DMS114 treated with DMSO at 0.1 percent for 48 hours (cell line): ENCODE measurements at regions not wholly inside any gene's neighbourhood (a gene's known extent, or its start where the extent isn't known, plus 50 kb on each side); places are given as distances from the start of the nearest gene placed in this dataset.
"Not testable (repeated sequence)": the region's sequence is repeated elsewhere in the genome, so short reads cannot be mapped to it uniquely, and the experiment has no call there.

Experiments
- DNase-seq: peaks from one replicate; lab custom pipeline; 2025; ENCODE audit not compliant: unreplicated experiment; lab: John Stamatoyannopoulos, UW

- DNase-seq, result no peak
These were observed 250.5 kb upstream of the ATP5MC3 start for GRCh38 chr2:175432021-175432420.

GRCh38 chr2:175431101-175431946, 249.8 kb upstream of the ATP5MC3 start:
- DNase-seq, result no peak

GRCh38 chr2:175430236-175430635, 248.7 kb upstream of the ATP5MC3 start:
- DNase-seq, result no peak

- no peak for DNase-seq
These were observed 236.8 kb upstream of the ATP5MC3 start for GRCh38 chr2:175418224-175418835.

GRCh38 chr2:175414882-175415487, 233.5 kb upstream of the ATP5MC3 start:
- DNase-seq, result peak; percentile 43

GRCh38 chr2:175414191-175414881, 232.8 kb upstream of the ATP5MC3 start:
- no peak for DNase-seq

GRCh38 chr2:175410941-175411340, 229.4 kb upstream of the ATP5MC3 start:
- DNase-seq, result not testable (repeated sequence)

- no peak for DNase-seq
These were observed 223.3 kb upstream of the ATP5MC3 start for GRCh38 chr2:175404839-175405238.

GRCh38 chr2:175403599-175404221, 222.2 kb upstream of the ATP5MC3 start:
- DNase-seq, result no peak

- no peak for DNase-seq
These were observed 221.1 kb upstream of the ATP5MC3 start for GRCh38 chr2:175402571-175402970.

GRCh38 chr2:175401956-175402469, 220.5 kb upstream of the ATP5MC3 start:
- no peak for DNase-seq

GRCh38 chr2:175400975-175401374, 219.5 kb upstream of the ATP5MC3 start:
- no peak for DNase-seq

GRCh38 chr2:175399326-175399725, 217.8 kb upstream of the ATP5MC3 start:
- DNase-seq, result no peak

GRCh38 chr2:175398848-175399247, 217.3 kb upstream of the ATP5MC3 start:
- DNase-seq, result no peak

- no peak for DNase-seq
These were observed 215.2 kb upstream of the ATP5MC3 start for GRCh38 chr2:175396696-175397095.

GRCh38 chr2:175393851-175394250, 212.3 kb upstream of the ATP5MC3 start:
- no peak for DNase-seq

- no peak for DNase-seq
These were observed 201.8 kb upstream of the ATP5MC3 start for GRCh38 chr2:175383286-175383685.

- no peak for DNase-seq
These were observed 192.2 kb upstream of the ATP5MC3 start for GRCh38 chr2:175373729-175374128.

GRCh38 chr2:175372704-175373701, 191.5 kb upstream of the ATP5MC3 start:
- no peak for DNase-seq

- no peak for DNase-seq
These were observed 189.9 kb upstream of the ATP5MC3 start for GRCh38 chr2:175371378-175371777.
